SIG-M5 treated with dmso at 0.1 percent for 504 hours (cell line): ENCODE measurements at regions not wholly inside any gene's neighbourhood (a gene's known extent, or its start where the extent isn't known, plus 50 kb on each side); places are given as distances from the start of the nearest gene placed in this dataset.
"Not testable (repeated sequence)": the region's sequence is repeated elsewhere in the genome, so short reads cannot be mapped to it uniquely, and the experiment has no call there.

Source experiments
- DNase-seq: peaks from one replicate; lab custom pipeline; 2025; ENCODE audit not compliant: unreplicated experiment; lab: John Stamatoyannopoulos, UW

GRCh38 chr15:44848859-44849258, 107.6 kb upstream of the TERB2 start:
- not testable (repeated sequence) for DNase-seq

GRCh38 chr15:44849701-44850403, 106.6 kb upstream of the TERB2 start:
- DNase-seq = not testable (repeated sequence)

- DNase-seq = peak; percentile 56
Measured at GRCh38 chr15:44853304-44853950, 103.1 kb upstream of the TERB2 start.

- not testable (repeated sequence) for DNase-seq
Measured at GRCh38 chr15:44854696-44855095, 101.8 kb upstream of the TERB2 start.

GRCh38 chr15:44856284-44856683, 100.2 kb upstream of the TERB2 start:
- not testable (repeated sequence) for DNase-seq

GRCh38 chr15:44857164-44857710, 99.2 kb upstream of the TERB2 start:
- DNase-seq = not testable (repeated sequence)

GRCh38 chr15:44859088-44859487, 97.4 kb upstream of the TERB2 start:
- DNase-seq = not testable (repeated sequence)

GRCh38 chr15:44860168-44860567, 96.3 kb upstream of the TERB2 start:
- not testable (repeated sequence) for DNase-seq

- DNase-seq = no peak
Measured at GRCh38 chr15:44861439-44861910, 95.0 kb upstream of the TERB2 start.

- no peak for DNase-seq
Measured at GRCh38 chr15:44861917-44862316, 94.6 kb upstream of the TERB2 start.

- DNase-seq = not testable (repeated sequence)
Measured at GRCh38 chr15:44862866-44863265, 93.6 kb upstream of the TERB2 start.

GRCh38 chr15:44868100-44868499, 88.4 kb upstream of the TERB2 start:
- not testable (repeated sequence) for DNase-seq

- not testable (repeated sequence) for DNase-seq
Measured at GRCh38 chr15:44870125-44870524, 86.4 kb upstream of the TERB2 start.

GRCh38 chr15:44873103-44873502, 83.4 kb upstream of the TERB2 start:
- no peak for DNase-seq

GRCh38 chr15:44879066-44879465, 77.4 kb upstream of the TERB2 start:
- DNase-seq = no peak

- DNase-seq = no peak
Measured at GRCh38 chr15:44882499-44882968, 74.0 kb upstream of the TERB2 start.

- DNase-seq = no peak
Measured at GRCh38 chr15:44883199-44883877, 73.1 kb upstream of the TERB2 start.

- not testable (repeated sequence) for DNase-seq
Measured at GRCh38 chr15:44898890-44899651, 57.4 kb upstream of the TERB2 start.

- DNase-seq = not testable (repeated sequence)
Measured at GRCh38 chr15:44899775-44900174, 56.7 kb upstream of the TERB2 start.

GRCh38 chr15:44900796-44901195, 55.7 kb upstream of the TERB2 start:
- DNase-seq = not testable (repeated sequence)

- DNase-seq = not testable (repeated sequence)
Measured at GRCh38 chr15:44903281-44903680, 53.2 kb upstream of the TERB2 start.
